ENCODE measurements at regions not wholly inside any gene's neighbourhood (a gene's known extent, or its start where the extent isn't known, plus 50 kb on each side); places are given as distances from the start of the nearest gene placed in this dataset.

DNA sequence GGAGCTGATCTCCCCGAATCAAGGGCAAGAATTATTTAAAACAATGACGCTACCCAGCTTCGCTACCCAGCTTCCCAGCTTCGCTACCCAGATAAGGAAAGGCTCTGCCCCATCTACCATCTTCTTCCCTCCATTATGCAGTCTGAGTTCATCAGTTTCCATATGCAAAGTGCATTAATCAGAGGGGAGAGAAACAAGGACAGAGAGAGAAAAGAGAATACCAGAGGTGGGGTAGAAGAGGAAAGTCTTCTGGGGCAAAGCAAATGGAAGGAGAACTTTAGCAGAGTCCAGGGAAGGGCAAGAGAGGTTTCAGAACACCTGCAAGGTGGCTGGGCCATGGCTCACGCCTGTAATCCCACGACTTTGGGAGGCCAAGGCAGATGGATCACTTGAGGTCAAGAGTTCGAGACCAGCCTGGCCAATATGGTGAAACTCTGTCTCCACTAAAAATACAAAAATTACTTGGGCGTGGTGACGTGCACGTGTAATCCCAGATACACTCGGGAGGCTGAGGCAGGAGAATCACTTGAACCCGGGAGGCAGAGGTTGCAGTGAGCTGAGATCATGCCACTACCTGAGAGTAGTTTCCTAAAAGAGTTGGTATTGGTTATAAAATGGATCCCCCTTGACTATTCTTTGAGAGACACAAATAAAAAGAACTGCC lies 70.4 kb upstream of the SPATA12 start:
- TF ChIP-seq, protein P1, sequence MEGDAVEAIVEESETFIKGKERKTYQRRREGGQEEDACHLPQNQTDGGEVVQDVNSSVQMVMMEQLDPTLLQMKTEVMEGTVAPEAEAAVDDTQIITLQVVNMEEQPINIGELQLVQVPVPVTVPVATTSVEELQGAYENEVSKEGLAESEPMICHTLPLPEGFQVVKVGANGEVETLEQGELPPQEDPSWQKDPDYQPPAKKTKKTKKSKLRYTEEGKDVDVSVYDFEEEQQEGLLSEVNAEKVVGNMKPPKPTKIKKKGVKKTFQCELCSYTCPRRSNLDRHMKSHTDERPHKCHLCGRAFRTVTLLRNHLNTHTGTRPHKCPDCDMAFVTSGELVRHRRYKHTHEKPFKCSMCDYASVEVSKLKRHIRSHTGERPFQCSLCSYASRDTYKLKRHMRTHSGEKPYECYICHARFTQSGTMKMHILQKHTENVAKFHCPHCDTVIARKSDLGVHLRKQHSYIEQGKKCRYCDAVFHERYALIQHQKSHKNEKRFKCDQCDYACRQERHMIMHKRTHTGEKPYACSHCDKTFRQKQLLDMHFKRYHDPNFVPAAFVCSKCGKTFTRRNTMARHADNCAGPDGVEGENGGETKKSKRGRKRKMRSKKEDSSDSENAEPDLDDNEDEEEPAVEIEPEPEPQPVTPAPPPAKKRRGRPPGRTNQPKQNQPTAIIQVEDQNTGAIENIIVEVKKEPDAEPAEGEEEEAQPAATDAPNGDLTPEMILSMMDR (conservative IDR thresholded peaks at IDR 0.05; ENCODE audit: low read depth, low read length) = no peak
- TF ChIP-seq RAD21 (IDR thresholded peaks at IDR 0.05; ENCODE audit: low read length) (no peak), SMC3 (IDR thresholded peaks at IDR 0.05; ENCODE audit: low read depth, low read length) (no peak), POLR2A (IDR thresholded peaks at IDR 0.05; ENCODE audit: low read depth, low read length) (no peak), FOS (IDR thresholded peaks at IDR 0.05; ENCODE audit: low read depth, low read length) (no peak), MXI1 (IDR thresholded peaks at IDR 0.05; ENCODE audit: borderline replicate concordance, low read depth, low read length) (no peak), RFX5 (IDR thresholded peaks at IDR 0.05; ENCODE audit: low read depth, low read length) (no peak), RCOR1 (IDR thresholded peaks at IDR 0.05; ENCODE audit: insufficient replicate concordance, low read length) (no peak), MAZ (IDR thresholded peaks at IDR 0.05; ENCODE audit: borderline replicate concordance, low read depth, low read length) (no peak), CHD1 (IDR thresholded peaks at IDR 0.05; ENCODE audit: low read depth, low read length) (no peak), NFE2L2 (IDR thresholded peaks at IDR 0.05; ENCODE audit: low read depth, low read length) (no peak), MAFK (IDR thresholded peaks at IDR 0.05; ENCODE audit: low read depth, low read length) (no peak), BHLHE40 (IDR thresholded peaks at IDR 0.05; ENCODE audit: low read depth, low read length) (no peak)
- TF ChIP-seq, protein P2, sequence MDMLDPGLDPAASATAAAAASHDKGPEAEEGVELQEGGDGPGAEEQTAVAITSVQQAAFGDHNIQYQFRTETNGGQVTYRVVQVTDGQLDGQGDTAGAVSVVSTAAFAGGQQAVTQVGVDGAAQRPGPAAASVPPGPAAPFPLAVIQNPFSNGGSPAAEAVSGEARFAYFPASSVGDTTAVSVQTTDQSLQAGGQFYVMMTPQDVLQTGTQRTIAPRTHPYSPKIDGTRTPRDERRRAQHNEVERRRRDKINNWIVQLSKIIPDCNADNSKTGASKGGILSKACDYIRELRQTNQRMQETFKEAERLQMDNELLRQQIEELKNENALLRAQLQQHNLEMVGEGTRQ (IDR thresholded peaks at IDR 0.05; ENCODE audit: low read depth, low read length) = no peak
